Hepatic stellate cell (primary cell): ENCODE measurements at regions not wholly inside any gene's neighbourhood (a gene's known extent, or its start where the extent isn't known, plus 50 kb on each side); places are given as distances from the start of the nearest gene placed in this dataset.

Source experiments
- DNase-seq: peaks from one replicate; pipeline ENCODE4 v3.0.0; 2011; ENCODE audit warnings: low spot score

DNA sequence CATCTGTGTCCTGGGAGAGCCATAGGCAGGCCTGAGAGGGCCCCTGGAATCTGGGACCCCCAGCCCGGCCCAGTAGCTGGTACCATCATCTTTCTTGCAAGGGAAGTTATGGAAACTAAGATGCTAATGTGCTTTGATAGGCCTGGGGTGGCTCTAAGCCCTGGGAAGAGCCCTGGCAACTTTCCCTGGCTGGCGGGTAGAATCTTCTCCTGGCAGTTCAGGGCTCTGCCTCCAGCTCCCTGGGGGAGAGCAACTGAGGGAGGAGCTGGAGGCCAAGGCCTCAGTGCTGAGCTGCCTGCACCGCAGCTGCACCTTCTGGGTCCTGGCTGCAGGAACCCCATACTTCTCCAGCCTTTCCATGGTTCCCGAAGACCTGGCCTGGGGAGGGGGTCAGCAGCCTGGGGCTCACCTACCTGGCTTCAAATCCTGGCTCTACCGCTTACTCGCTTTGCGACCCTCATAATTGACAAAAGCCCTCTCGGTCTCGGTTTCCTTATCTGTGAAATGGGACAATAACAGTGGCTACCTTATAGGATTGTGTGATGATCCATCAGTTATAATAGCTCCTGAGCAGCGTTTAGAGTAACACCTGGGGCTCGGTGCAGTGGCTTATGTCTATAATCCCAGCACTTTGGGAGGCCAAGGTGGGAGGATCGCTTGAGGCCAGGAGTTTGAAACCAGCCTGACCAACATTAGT, 333.7 kb downstream of the SEC14L1 start:
- no peak for DNase-seq

DNA sequence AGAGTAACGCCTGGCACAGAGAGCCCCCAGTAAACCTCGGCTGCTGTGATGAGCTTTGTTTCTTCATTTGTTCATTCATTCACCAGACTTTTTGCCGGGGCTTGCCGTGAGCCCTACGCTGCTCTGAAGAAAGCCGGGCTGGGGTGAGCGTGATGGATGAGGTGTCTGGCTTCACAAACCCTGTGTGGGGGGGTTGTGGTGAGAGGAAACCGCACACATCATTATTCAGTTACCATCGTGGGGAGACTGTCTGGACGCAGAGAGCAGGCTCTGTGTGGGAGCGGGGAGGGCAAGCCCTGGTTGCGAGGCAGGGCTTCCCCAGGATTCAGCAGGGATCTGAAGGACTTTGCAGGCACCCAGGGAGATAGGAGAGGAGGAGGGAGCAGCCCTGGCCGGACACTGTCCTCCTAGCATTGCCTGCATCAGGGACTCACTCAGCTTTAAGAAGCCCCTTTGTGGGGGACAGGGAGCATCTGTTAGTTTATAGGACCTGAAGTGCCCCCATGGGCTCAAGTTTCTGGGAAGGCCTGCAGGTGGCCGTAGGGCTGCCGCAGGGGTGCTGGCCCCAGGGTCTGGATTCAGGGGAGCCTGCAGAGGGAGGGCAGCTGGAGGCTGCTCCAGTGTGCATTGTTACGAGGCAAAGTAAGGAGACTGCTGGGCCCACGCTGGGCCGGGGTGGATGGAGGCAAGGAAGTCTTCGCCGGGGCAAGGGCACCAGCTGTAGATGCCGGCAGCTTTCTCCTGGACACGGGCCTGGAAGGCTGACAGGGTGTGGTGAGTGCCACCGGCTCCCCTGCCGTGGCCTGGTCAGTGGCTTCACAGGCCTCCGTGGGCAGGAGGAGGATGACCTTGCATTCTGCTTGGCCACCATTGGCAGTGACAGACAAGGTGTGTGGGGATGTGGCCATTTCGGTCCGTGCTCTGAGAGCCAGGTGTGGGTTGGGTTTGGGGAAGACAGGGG, 334.5 kb downstream of the SEC14L1 start:
- DNase-seq: peak; percentile 72

DNA sequence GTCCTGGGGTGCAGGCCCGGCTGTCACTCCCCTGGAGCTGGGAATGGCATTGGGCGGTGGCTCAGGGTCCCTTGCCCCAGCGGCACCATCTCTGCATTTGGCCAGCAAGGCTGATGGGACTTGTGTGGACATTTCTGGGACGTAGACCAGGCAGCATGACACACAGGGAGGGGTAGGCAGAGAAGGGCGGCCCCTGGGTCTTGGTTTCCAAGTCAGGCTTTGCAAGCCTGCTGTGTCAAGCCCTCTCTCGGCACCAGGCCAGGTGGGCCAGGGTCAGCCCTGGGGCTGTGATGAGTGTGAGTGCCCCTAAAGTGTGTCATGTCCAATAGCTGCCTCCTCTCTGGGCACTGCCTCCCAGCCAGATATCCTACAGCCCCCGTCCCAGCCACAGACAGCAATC, 335.2 kb downstream of the SEC14L1 start:
- DNase-seq: no peak

DNA sequence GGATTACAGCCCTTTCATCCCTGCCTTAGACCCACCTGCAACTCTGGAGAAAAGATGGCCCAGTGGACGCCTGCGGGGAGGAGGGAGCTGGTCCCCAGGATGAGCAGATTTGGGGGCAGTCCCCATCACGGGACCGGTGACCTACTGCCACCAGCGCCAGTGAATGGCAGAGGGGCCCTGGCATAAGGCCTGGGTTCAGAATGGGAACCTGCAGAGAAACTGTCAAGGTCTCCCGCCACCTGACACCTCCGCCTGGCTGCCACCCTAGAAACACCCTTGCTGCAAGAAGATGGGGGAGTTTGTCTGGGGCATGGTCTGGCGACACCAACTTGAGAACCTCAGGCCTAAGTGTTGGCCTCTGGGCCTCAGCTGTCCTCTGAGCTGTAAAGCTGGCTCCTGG, 335.7 kb downstream of the SEC14L1 start:
- no peak for DNase-seq

DNA sequence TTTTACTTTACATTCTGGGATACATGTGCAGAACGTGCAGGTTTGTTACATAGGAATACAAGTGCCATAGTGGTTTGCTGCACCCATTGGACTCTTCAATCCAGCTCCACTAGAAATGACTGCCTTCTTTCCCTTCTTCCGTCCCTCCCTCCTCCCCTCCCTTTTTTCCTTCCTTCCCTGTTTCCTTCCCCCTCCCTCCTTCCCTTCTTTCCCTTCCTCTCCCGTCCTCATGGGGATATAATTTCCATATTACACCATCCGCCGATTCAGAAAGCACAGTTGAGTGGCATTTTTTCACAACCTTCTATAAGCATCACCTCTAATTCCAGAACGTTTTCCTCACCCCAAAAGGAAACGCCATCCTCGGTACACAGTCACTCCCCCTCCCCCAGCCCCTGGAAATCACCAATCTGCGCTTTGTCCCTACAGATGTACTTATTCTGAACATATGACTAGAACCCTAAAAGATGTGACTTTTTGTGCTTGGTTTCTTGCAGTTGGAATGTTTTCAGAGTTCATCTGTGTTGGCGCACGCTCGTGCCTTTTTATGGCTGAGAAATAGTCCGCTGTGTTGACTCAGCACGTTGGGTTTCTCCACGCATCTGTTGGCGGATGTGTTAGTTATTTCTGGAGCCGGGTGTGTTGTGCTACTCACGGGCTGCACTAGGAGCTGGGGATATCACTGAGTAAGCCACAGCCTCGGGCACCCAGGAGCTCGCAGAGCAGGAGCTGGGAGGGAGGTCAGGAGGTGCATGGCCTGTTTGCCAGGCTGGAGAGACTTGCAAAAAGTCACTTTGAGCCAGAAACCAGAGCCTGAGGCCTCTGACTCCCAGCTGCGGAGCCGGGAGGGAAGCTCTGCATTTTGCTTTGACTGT, 336.4 kb downstream of the SEC14L1 start:
- peak; percentile 98 for DNase-seq

DNA sequence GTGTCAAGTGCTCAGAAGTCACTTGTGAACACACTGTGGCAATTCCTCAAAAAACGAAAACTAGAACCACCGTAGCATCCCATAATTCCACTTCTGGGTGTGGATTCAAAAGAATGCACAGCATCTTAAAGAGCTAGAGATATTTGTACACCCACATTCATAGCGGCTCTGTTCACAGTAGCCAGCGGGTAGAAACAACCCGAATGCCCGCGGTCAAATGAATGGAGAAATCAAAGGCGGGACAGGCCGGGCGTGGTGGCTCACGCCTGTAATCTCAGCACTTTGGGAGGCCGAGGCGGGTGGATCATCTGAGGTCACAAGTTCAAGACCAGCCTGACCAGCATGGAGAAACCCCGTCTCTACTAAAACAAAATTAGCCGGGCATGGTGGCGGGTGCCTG, 337.5 kb downstream of the SEC14L1 start:
- no peak for DNase-seq

DNA sequence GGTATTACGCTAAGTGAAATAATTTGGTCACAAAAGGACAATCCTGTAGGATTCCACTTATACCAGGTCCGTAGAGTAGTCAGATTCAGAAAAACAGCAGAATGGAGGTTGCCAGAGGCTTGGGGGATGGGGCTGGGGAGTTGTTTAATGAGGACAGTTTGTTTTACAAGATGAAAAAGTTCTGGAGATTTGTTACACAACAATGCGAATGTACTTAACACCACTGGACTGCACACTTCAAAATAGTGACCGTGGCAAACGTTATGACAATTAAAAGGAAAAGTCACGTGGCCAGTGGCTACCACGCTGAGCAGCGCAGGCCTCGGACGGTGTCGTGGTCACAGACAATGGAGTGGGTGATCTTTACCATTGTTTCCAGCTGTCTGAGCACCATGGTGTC, 338.1 kb downstream of the SEC14L1 start:
- DNase-seq: no peak

DNA sequence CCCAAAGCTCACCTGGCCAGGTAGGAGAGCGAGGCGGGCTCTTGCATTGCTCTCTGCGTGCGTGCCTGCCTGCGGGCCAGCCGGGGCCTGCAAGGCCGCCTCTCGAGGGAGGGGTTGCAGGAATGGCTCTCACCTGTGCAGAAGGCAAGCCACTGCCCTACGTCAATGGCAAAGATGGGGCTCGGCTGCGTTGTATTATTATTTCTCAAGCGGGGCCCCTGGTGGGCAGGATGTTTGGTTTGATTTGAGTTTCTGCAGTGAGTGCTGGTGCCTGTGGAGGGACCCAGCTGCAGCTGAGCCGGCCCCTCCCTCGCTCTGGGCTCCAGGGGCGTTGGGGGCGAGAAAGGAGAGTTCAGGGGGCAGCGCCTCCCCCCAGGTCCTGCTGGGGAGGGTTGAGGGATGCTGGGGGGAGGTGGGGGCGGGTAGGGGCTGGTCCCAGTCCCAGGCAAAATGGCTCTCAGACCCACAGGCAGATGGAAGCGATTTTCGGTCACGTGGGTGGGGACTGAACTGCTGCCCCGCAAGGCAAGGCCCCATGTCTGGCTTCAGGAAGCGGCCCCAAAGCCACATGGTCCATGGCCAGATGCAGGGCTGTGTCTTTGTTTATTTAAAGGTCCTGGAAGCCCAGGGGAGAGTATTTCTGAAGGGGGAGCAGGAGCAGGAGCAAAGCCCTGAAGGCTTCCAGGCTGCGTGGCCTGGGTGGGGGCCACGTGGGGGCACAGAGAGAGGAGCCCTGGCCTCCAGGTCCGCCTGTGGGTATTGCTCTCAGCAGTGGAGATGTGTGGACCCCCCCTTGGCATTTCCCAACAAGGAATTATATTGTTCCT, 338.8 kb downstream of the SEC14L1 start:
- DNase-seq: no peak

DNA sequence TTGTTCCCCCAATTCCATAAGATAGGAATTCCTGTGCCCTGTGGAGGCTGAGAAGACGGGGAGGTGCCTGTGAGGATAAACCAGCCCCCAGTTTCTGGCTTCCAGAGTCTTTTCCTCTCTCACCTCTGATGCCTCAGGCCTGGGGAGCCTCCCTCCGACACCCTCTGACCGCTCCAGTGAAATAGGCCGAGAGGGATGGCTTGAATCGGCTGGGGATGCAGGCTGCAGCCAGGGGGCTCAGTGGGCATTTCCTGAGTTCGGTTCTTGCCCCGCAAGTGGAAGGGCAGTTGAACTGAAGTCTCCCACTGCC, 339.4 kb downstream of the SEC14L1 start:
- no peak for DNase-seq

DNA sequence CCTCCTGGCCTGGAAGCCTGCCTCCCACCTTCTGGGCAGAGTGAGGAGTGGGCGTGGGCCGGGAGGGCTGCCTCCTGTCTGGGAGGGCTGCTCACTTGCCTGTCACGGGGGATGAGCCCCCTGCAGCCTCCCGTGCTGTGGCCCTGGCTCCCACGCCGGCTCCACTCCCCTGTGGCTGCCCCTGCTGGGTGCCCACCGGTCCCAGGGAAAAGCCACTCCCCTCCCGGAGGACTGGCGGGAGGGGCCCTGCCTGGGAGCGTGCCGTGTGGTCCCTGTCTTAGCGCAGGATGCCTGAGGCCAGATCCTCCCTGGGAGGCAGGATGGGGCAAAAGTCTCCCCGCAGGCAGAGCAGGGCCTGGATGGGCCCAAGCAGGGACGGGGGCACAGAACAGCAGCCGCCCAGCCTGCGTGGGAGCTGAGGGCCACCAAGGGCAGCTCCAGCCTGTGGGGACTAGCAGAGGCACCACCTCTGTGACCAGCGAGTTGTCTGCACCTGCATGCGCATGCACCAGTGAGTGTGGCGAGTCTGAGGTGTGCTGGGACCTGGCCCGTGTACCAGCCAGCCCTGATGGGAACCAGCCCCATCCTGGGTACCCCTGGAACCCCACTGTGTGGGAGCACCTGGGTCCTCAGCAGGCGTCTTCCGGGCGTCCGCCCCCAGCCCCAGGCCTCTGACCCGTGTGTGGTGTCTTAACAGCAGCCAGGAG, 339.9 kb downstream of the SEC14L1 start:
- DNase-seq: no peak

DNA sequence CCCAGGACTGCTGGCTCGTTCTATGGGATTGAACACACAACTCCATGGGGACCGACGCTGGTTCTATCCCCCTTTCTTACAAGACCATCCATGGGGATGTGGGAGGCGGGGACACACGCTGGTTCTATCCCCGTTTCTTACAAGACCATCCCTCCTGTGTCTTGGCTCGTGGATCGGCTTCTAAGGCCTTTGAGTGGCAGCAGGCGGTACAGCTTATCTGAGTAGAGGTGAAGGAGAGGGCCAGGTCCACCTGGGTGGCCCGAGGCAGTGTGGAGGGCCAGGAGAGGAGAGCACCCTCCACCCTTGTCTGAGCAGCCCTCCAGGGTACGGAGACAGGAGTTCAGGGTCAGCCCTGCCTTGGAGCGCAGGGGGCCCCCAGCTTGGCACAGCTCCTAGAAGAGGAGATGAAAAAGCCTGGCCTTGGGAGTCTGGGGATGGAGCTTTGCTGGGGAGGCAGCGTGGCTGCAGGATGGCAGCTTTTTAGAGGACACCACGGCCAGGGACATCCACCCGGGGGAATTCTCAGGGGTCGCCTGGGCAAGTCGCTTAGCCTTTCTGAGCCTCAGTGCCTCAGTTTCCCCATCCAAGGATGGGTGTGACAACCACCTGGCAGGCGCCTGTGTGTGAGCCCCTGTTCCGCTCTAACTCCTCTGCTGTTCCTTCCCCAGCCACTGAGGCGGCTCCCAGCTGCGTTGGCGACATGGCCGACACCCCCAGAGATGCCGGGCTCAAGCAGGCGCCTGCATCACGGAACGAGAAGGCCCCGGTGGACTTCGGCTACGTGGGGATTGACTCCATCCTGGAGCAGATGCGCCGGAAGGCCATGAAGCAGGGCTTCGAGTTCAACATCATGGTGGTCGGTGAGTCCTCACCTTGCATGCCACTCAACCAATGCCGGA, 341.0 kb downstream of the SEC14L1 start:
- no peak for DNase-seq

DNA sequence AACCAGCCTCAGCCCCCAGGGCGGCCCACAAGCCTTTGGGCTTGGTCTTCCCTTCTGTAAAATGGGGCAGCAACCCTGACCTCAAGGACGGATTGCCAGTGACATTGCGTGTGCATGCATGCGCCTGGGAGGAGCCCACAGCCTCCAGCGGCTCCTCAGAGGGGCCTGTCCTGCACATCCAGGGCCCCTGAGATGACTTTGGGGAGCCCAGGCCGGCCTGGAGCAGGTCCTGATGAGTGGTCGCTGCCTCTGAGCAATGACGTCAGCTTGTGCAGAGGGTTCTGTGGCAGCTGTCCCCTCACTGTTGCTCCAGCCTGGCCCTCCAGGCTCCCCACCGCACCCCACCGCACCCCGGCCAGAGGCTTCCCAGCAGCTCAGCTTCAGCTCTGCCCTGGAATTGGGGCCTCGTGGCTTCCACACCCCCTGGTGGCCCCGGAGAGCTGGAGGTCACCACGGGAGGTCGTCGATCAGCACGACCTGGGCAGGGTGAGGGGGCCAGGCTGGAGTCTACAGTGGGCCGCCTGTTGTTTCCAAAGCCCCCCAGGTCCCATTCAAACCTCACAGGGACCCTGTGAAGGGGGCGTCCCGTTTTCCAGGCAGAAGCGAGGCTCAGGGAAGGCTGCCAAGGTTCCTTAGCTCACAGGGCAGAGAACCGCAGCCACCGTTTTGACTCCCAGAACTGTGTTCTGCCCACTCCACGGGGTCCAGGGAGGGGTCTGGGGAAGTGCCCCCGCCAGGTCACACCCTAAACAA, 341.8 kb downstream of the SEC14L1 start:
- no peak for DNase-seq

DNA sequence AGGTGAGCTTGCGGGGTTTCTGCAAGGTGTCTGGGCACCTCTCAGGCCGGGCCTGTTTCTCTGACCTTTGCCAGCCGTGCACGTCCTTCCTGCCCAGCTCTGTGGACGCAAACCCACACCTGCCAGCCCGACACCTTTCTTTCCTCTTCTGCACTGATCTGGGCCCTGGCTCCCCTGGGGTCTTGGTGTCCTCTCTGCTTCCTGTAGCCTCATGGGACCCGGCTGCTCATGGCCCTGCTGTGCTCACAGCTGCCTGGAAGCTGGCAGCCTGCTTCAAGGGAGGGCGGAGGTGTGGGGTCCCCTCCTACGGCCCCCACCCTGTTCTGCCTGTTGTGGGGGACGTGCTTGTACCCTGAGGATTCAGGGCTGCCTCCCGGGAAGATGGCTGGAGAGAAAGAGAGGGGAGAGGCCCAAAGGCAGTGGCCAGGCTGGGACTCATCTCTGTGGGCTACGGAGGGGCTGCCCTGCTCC, 342.4 kb downstream of the SEC14L1 start:
- DNase-seq: no peak

DNA sequence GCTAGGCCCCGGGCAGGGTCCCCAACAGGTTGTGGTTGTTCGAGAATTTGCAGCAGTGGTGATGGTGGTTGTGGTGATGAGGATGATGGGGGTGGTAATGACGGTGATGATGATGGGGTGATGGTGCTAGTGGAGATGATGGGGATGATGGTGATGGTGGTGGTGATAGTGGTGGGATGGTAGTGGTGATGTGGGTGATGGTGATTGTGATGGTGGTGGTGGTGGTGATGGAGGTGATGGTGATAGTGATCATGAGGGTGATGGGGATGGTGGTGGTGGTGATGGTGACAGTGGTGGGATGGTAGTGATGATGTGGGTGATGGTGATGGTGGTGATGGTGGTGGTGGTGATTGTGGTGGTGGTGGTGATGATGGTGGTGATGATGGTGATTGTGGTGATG, 343.3 kb downstream of the SEC14L1 start:
- no peak for DNase-seq

DNA sequence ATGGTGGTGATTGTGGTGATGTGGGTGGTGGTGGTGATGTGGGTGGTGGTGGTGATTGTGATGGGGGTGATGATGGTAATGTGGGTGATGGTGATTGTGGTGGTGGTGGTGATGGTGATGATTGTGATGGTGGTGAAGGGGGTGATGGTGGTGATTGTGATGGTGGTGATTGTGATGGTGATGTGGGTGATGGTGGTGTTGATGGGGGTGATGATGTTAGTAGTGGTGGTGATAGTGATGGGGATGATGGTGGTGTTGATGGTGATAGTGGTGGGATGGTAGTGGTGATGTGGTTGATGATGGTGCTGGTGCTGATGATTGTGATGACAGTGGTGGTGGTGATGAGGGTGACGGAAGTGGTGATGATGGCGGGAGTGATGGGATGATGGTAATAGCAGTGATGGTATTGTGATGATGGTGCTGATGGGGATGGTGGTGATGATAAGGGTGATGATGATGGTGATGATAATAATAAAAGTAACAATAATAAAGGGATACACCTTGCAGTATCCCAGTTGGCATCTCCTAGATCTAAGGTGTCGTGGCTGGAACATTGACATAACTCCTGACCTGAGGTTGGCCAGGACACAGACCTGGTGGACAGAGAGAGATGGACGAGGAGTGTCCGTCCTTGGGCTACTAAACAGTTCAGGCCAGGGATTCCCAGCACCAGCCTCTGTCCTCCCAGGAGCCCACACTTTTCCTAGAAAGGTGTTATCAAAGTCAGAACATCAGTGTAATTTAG, 344.5 kb downstream of the SEC14L1 start:
- no peak for DNase-seq

DNA sequence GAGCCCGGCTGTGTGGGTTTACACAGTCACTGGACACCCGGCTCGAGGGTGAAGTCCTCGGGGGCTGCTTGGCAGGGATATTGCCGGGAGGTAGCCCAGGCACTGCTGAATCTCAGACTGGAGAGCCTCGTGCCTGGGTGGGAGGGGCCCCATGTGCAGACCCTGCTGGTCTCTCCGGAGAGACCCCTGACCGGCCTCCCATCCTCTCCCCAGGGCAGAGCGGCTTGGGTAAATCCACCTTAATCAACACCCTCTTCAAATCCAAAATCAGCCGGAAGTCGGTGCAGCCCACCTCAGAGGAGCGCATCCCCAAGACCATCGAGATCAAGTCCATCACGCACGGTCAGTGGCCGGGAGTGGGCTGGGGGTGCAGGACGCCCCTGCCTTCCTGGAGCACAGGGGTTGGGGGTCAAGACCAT, 346.5 kb downstream of the SEC14L1 start:
- DNase-seq: no peak

DNA sequence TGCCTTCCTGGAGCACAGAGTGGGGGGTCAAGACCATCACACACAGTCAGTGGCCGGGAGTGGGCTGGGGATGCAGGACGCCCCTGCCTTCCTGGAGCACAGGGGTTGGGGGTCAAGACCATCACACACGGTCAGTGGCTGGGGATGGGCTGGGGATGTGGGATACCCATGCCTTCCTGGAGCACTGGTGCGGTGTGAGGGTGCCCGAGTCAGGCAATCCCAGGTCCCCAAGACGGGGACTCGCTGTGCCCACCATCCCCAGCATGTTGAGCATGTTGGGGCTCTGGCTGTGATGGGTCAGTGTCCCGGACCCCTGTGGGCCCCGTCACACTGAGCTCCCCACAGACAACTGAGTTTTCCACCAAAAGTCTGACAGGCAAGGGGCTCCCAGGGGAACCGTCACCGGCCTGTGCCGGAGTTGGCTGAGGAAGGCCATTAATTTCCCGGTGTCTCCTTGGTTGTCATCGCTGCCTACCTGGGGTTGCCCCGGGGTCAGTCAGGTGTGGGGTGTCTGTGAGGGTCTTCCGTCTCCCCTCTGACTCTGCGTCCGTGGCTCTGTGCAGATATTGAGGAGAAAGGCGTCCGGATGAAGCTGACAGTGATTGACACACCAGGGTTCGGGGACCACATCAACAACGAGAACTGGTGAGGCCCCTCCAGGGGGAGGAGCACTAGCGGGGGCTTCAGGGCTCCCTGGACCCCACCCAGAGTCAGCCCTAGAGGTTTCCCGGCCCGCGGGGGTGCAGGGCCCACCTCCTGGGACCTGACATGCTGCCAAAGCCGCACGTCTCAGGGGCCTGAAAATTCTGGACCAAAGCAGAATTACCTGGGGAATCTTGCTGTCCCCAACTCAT, 347.1 kb downstream of the SEC14L1 start:
- no peak for DNase-seq
